ENCODE measurements at regions not wholly inside any gene's neighbourhood (a gene's known extent, or its start where the extent isn't known, plus 50 kb on each side); places are given as distances from the start of the nearest gene placed in this dataset.

GRCh38 chr4:187711586-187711985 is 284.0 kb upstream of the ZFP42 start:
- no peak overlapping the region for H2AFZ ChIP-seq
- no peaks in the 10 kb centered on the region for H3K4me1 ChIP-seq (ENCODE audit: insufficient read depth)
- no peak overlapping the region for H3K4me2 ChIP-seq
- no peak overlapping the region for H3K27ac ChIP-seq
- H3K36me3 ChIP-seq (replicated peaks; ENCODE audit: insufficient read depth, low read depth), result no peaks in the 10 kb centered on the region
- no peaks in the 10 kb centered on the region for H3K9me2 ChIP-seq (replicated peaks; ENCODE audit: insufficient read depth)
- no peak overlapping the region for H3K4me3 ChIP-seq
- TF ChIP-seq EZH2phosphoT487 (IDR thresholded peaks at IDR 0.05; ENCODE audit: low read depth, severe bottlenecking, unreplicated experiment), result no peak
- TF ChIP-seq EZH2 (IDR thresholded peaks at IDR 0.05; ENCODE audit: borderline replicate concordance), result no peak
- TF ChIP-seq, protein P1, sequence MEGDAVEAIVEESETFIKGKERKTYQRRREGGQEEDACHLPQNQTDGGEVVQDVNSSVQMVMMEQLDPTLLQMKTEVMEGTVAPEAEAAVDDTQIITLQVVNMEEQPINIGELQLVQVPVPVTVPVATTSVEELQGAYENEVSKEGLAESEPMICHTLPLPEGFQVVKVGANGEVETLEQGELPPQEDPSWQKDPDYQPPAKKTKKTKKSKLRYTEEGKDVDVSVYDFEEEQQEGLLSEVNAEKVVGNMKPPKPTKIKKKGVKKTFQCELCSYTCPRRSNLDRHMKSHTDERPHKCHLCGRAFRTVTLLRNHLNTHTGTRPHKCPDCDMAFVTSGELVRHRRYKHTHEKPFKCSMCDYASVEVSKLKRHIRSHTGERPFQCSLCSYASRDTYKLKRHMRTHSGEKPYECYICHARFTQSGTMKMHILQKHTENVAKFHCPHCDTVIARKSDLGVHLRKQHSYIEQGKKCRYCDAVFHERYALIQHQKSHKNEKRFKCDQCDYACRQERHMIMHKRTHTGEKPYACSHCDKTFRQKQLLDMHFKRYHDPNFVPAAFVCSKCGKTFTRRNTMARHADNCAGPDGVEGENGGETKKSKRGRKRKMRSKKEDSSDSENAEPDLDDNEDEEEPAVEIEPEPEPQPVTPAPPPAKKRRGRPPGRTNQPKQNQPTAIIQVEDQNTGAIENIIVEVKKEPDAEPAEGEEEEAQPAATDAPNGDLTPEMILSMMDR (IDR thresholded peaks at IDR 0.05; ENCODE audit: poor library complexity), result no peak
- H3K79me2 ChIP-seq, result no peaks in the 10 kb centered on the region
- whole genome bisulfite sequencing (ENCODE audit: low lambda C conversion rate, missing lambda C conversion rate), result 91% methylated on average over 3 of the region's 3 CpGs
- no peaks in the 10 kb centered on the region for H3K27me3 ChIP-seq
- DNase-seq (ENCODE audit: low spot score), result no peak
- H4K20me1 ChIP-seq (ENCODE audit: insufficient read depth, poor library complexity, severe bottlenecking), result no peaks in the 10 kb centered on the region
- H3K9me3 ChIP-seq (ENCODE audit: low read depth), result peaks cover 4% of the 10 kb centered on the region

GRCh38 chr4:187714957-187715356 is 280.6 kb upstream of the ZFP42 start:
- no peaks in the 10 kb centered on the region for H4K20me1 ChIP-seq (ENCODE audit: insufficient read depth, poor library complexity, severe bottlenecking)
- H3K9me3 ChIP-seq (ENCODE audit: low read depth), result no peaks in the 10 kb centered on the region
- H2AFZ ChIP-seq, result no peak overlapping the region
- no peaks in the 10 kb centered on the region for H3K9me2 ChIP-seq (replicated peaks; ENCODE audit: insufficient read depth)
- H3K27me3 ChIP-seq, result no peaks in the 10 kb centered on the region
- TF ChIP-seq EZH2 (IDR thresholded peaks at IDR 0.05; ENCODE audit: borderline replicate concordance) (no peak), EZH2phosphoT487 (IDR thresholded peaks at IDR 0.05; ENCODE audit: low read depth, severe bottlenecking, unreplicated experiment) (no peak)
- TF ChIP-seq, protein P1 (IDR thresholded peaks at IDR 0.05; ENCODE audit: poor library complexity), result no peak
- H3K27ac ChIP-seq, result no peak overlapping the region
- H3K36me3 ChIP-seq (replicated peaks; ENCODE audit: insufficient read depth, low read depth), result no peaks in the 10 kb centered on the region
- WGBS (ENCODE audit: low lambda C conversion rate, missing lambda C conversion rate), result 78% methylated on average over 5 of the region's 5 CpGs
- DNase-seq (ENCODE audit: low spot score), result no peak
- H3K4me1 ChIP-seq (ENCODE audit: insufficient read depth), result no peaks in the 10 kb centered on the region
- no peak overlapping the region for H3K4me3 ChIP-seq
- H3K79me2 ChIP-seq, result no peaks in the 10 kb centered on the region
- H3K4me2 ChIP-seq, result no peak overlapping the region

GRCh38 chr4:187715466-187715865 is 280.1 kb upstream of the ZFP42 start:
- H3K36me3 ChIP-seq (replicated peaks; ENCODE audit: insufficient read depth, low read depth), result no peaks in the 10 kb centered on the region

More at GRCh38 chr4:187715466-187715865, 280.1 kb upstream of the ZFP42 start:
- TF ChIP-seq, protein P1 (IDR thresholded peaks at IDR 0.05; ENCODE audit: poor library complexity), result no peak
- TF ChIP-seq EZH2 (IDR thresholded peaks at IDR 0.05; ENCODE audit: borderline replicate concordance) (no peak), EZH2phosphoT487 (IDR thresholded peaks at IDR 0.05; ENCODE audit: low read depth, severe bottlenecking, unreplicated experiment) (no peak)
- no peaks in the 10 kb centered on the region for H4K20me1 ChIP-seq (ENCODE audit: insufficient read depth, poor library complexity, severe bottlenecking)
- H3K9me2 ChIP-seq (replicated peaks; ENCODE audit: insufficient read depth), result no peaks in the 10 kb centered on the region
- no peaks in the 10 kb centered on the region for H3K4me1 ChIP-seq (ENCODE audit: insufficient read depth)
- no peak overlapping the region for H3K4me2 ChIP-seq
- H3K4me3 ChIP-seq, result no peak overlapping the region
- H3K79me2 ChIP-seq, result no peaks in the 10 kb centered on the region
- DNase-seq (ENCODE audit: low spot score), result no peak
- H3K27me3 ChIP-seq, result no peaks in the 10 kb centered on the region
- H3K9me3 ChIP-seq (ENCODE audit: low read depth), result no peaks in the 10 kb centered on the region
- no peak overlapping the region for H2AFZ ChIP-seq
- H3K27ac ChIP-seq, result no peak overlapping the region

Measured in hepatocyte (in vitro differentiated cells).